WTC11 (cell line): ENCODE measurements at regions not wholly inside any gene's neighbourhood (a gene's known extent, or its start where the extent isn't known, plus 50 kb on each side); places are given as distances from the start of the nearest gene placed in this dataset.

ENCODE experiments used
- ATAC-seq: fragments of 200-7000 bp; cut with Tn5 transposase; 2 replicates; pipeline ENCODE4 v1.10.0; 2021; ENCODE audit warnings: mild to moderate bottlenecking, moderate library complexity
- CTCF ChIA-PET: fragments of 300-600 bp; sonication (Branson Sonifier 250); formaldehyde crosslinking; loops from one replicate; lab custom pipeline; 2021; ENCODE audit warnings: antibody characterized with exemption; lab: Charles Lee
- POLR2A ChIA-PET: fragments of 350-600 bp; sonication (Branson Sonifier 250); formaldehyde crosslinking; loops from one replicate; lab custom pipeline; 2021; ENCODE audit warnings: antibody characterized with exemption; lab: Charles Lee
- DNase-seq: peaks from one replicate; pipeline ENCODE4 v3.0.0; 2021; ENCODE audit warnings: low spot score
- H3K27ac Mint-ChIP-seq: 2 replicates; pipeline ENCODE4 v1.8.0; 2021; ENCODE audit warnings: mixed read lengths
- H3K27me3 Mint-ChIP-seq: 2 replicates; pipeline ENCODE4 v1.8.0; 2021; ENCODE audit warnings: low read depth, mild to moderate bottlenecking, moderate library complexity, mixed read lengths
- H3K36me3 Mint-ChIP-seq: 2 replicates; pipeline ENCODE4 v1.8.0; 2021; ENCODE audit warnings: mixed read lengths
- H3K4me1 Mint-ChIP-seq: 2 replicates; pipeline ENCODE4 v1.8.0; 2022; ENCODE audit warnings: mixed read lengths
- H3K4me3 Mint-ChIP-seq: 2 replicates; pipeline ENCODE4 v1.8.0; 2021; ENCODE audit warnings: mild to moderate bottlenecking, moderate library complexity, mixed read lengths
- H3K9me3 Mint-ChIP-seq: 2 replicates; pipeline ENCODE4 v1.8.0; 2021; ENCODE audit warnings: mixed read lengths
- CBFB ChIP-seq: sonication (generic); formaldehyde crosslinking; IDR thresholded peaks from 2 replicates; pipeline ENCODE4 v1.8.1; 2022; ENCODE audit warnings: mild to moderate bottlenecking, low read depth, missing genetic modification reagents
- CREB1 ChIP-seq: sonication (generic); formaldehyde crosslinking; IDR thresholded peaks from 2 replicates; pipeline ENCODE4 v1.8.0; 2023; ENCODE audit warnings: mild to moderate bottlenecking, missing genetic modification reagents
- E2F1 ChIP-seq: sonication (generic); formaldehyde crosslinking; IDR thresholded peaks from 2 replicates; pipeline ENCODE4 v1.8.0; 2022; ENCODE audit warnings: mild to moderate bottlenecking, missing genetic modification reagents
- FOXP1 ChIP-seq: sonication (generic); formaldehyde crosslinking; IDR thresholded peaks from 2 replicates; pipeline ENCODE4 v1.8.0; 2022; ENCODE audit warnings: missing genetic modification reagents, mild to moderate bottlenecking, moderate library complexity, borderline replicate concordance
- HMGA2 ChIP-seq: fragments of 250-450 bp; sonication (Bioruptor Pico); IDR thresholded peaks from 2 replicates; pipeline ENCODE4 v1.4.0; 2021; ENCODE audit warnings: mild to moderate bottlenecking, moderate library complexity
- KAT7 ChIP-seq: sonication (generic); formaldehyde crosslinking; IDR thresholded peaks from 2 replicates; pipeline ENCODE4 v1.8.1; 2023; ENCODE audit warnings: missing genetic modification reagents, mild to moderate bottlenecking, borderline replicate concordance
- NFE2L1 ChIP-seq: sonication (generic); formaldehyde crosslinking; IDR thresholded peaks from 2 replicates; pipeline ENCODE4 v1.8.1; 2023; ENCODE audit warnings: missing genetic modification reagents
- NFYB ChIP-seq: sonication (generic); formaldehyde crosslinking; conservative IDR thresholded peaks from 2 replicates; pipeline ENCODE4 v1.8.0; 2022; ENCODE audit warnings: low read depth, missing genetic modification reagents
- OVOL2 ChIP-seq: fragments of 250-450 bp; sonication (Bioruptor Pico); IDR thresholded peaks from 2 replicates; pipeline ENCODE4 v1.9.0; 2021; ENCODE audit warnings: mild to moderate bottlenecking, borderline replicate concordance
- PRRX2 ChIP-seq: fragments of 250-450 bp; sonication (Bioruptor Pico); IDR thresholded peaks from 2 replicates; pipeline ENCODE4 v1.8.0; 2021; ENCODE audit warnings: mild to moderate bottlenecking
- RORB ChIP-seq: fragments of 250-450 bp; sonication (Bioruptor Pico); IDR thresholded peaks from 2 replicates; pipeline ENCODE4 v1.9.0; 2021; ENCODE audit warnings: mild to moderate bottlenecking
- SMAD3 ChIP-seq: sonication (generic); formaldehyde crosslinking; IDR thresholded peaks from 2 replicates; pipeline ENCODE4 v1.8.0; 2022; ENCODE audit warnings: missing genetic modification reagents, mild to moderate bottlenecking, borderline replicate concordance
- ZNF396 ChIP-seq: fragments of 250-450 bp; sonication (Bioruptor Pico); IDR thresholded peaks from 2 replicates; pipeline ENCODE4 v1.8.0; 2021; ENCODE audit warnings: mild to moderate bottlenecking, moderate library complexity, borderline replicate concordance
- TF ChIP-seq, protein P1 (sequence below): sonication (generic); formaldehyde crosslinking; IDR thresholded peaks from 2 replicates; pipeline ENCODE4 v1.8.1; 2023; ENCODE audit warnings: mild to moderate bottlenecking, missing genetic modification reagents
- TF ChIP-seq, protein P2 (sequence below): fragments of 250-450 bp; sonication (Bioruptor Pico); IDR thresholded peaks from 2 replicates; pipeline ENCODE4 v1.9.0; 2021; ENCODE audit warnings: mild to moderate bottlenecking

- Mint-ChIP-seq H3K4me1 (no peaks in the 10 kb centered on the region), H3K9me3 (peaks cover 4% of the 10 kb centered on the region; the same call in 1 of the 2 replicates), H3K27ac (no peak overlapping the region), H3K27me3 (no peaks in the 10 kb centered on the region), H3K4me3 (no peak overlapping the region), H3K36me3 (no peaks in the 10 kb centered on the region)
- DNase-seq = no peak
- CTCF ChIA-PET = no interaction called here
- POLR2A ChIA-PET = no interaction called here
- TF ChIP-seq E2F1 (CRISPR knock-in tag) (no peak), OVOL2 (no peak), NFE2L1 (CRISPR knock-in tag) (no peak), KAT7 (CRISPR knock-in tag) (no peak), CBFB (CRISPR knock-in tag) (no peak), PRRX2 (CRISPR knock-in tag) (no peak), FOXP1 (CRISPR knock-in tag) (no peak)
- ATAC-seq = no peak
These were observed 1133.8 kb upstream of the PCDH10 start for GRCh38 chr4:132015321-132015720.

GRCh38 chr4:132016703-132017350, 1132.3 kb upstream of the PCDH10 start:
- H3K9me3 Mint-ChIP-seq = peaks cover 4% of the 10 kb centered on the region; the same call in 1 of the 2 replicates
- TF ChIP-seq HMGA2 (CRISPR knock-in tag) (peak; percentile 90; the same call in 1 of the 2 replicates), SMAD3 (CRISPR knock-in tag) (no peak)
- TF ChIP-seq, all 79 proteins: peak for 1
- Mint-ChIP-seq H3K27ac (no peak overlapping the region), H3K4me1 (no peaks in the 10 kb centered on the region), H3K27me3 (no peaks in the 10 kb centered on the region), H3K4me3 (no peak overlapping the region), H3K36me3 (no peaks in the 10 kb centered on the region)
- ChIA-PET POLR2A (no interaction called here), CTCF (no interaction called here)
- ATAC-seq (no peak), DNase-seq (no peak)

DNA sequence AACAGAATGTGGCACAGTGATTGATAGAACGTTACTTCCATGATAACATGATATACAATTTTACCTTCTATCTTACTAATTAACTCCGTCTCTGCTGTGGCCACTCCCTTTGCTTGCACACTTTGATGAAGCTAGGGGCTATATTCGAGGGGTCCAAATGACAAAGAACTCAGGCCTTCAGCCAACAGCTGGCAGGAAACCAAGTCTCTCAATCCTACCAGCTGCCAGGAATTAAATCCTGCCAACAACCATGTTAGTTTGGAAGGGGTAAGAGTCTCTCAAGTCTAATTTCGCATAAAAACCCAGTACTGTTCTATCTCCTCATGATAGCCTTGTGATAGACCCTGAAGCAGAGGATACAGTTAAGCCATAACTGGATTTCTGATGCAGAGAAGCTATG, 1122.9 kb upstream of the PCDH10 start:
- H3K4me3 Mint-ChIP-seq = no peak overlapping the region
- no peak overlapping the region for H3K27ac Mint-ChIP-seq
- no peaks in the 10 kb centered on the region for H3K4me1 Mint-ChIP-seq
- H3K36me3 Mint-ChIP-seq = no peaks in the 10 kb centered on the region
- DNase-seq (no peak), ATAC-seq (no peak)
- H3K9me3 Mint-ChIP-seq = 0 out of 2 replicates have a peak, but pooled peaks cover 3% of the 10 kb centered on the region
- TF ChIP-seq, protein P1, sequence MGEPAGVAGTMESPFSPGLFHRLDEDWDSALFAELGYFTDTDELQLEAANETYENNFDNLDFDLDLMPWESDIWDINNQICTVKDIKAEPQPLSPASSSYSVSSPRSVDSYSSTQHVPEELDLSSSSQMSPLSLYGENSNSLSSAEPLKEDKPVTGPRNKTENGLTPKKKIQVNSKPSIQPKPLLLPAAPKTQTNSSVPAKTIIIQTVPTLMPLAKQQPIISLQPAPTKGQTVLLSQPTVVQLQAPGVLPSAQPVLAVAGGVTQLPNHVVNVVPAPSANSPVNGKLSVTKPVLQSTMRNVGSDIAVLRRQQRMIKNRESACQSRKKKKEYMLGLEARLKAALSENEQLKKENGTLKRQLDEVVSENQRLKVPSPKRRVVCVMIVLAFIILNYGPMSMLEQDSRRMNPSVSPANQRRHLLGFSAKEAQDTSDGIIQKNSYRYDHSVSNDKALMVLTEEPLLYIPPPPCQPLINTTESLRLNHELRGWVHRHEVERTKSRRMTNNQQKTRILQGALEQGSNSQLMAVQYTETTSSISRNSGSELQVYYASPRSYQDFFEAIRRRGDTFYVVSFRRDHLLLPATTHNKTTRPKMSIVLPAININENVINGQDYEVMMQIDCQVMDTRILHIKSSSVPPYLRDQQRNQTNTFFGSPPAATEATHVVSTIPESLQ = no peak
- TF ChIP-seq, protein P2, sequence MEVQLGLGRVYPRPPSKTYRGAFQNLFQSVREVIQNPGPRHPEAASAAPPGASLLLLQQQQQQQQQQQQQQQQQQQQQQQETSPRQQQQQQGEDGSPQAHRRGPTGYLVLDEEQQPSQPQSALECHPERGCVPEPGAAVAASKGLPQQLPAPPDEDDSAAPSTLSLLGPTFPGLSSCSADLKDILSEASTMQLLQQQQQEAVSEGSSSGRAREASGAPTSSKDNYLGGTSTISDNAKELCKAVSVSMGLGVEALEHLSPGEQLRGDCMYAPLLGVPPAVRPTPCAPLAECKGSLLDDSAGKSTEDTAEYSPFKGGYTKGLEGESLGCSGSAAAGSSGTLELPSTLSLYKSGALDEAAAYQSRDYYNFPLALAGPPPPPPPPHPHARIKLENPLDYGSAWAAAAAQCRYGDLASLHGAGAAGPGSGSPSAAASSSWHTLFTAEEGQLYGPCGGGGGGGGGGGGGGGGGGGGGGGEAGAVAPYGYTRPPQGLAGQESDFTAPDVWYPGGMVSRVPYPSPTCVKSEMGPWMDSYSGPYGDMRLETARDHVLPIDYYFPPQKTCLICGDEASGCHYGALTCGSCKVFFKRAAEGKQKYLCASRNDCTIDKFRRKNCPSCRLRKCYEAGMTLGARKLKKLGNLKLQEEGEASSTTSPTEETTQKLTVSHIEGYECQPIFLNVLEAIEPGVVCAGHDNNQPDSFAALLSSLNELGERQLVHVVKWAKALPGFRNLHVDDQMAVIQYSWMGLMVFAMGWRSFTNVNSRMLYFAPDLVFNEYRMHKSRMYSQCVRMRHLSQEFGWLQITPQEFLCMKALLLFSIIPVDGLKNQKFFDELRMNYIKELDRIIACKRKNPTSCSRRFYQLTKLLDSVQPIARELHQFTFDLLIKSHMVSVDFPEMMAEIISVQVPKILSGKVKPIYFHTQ (CRISPR knock-in tag) = no peak
- TF ChIP-seq NFYB (CRISPR knock-in tag) = no peak
- no peak for TF ChIP-seq CREB1 (CRISPR knock-in tag)
- no peak for TF ChIP-seq ZNF396 (CRISPR knock-in tag)
- TF ChIP-seq SMAD3 (CRISPR knock-in tag) = no peak
- TF ChIP-seq RORB = no peak
- ChIA-PET POLR2A (no interaction called here), CTCF (no interaction called here)
- no peaks in the 10 kb centered on the region for H3K27me3 Mint-ChIP-seq
